ENCODE measurements at regions not wholly inside any gene's neighbourhood (a gene's known extent, or its start where the extent isn't known, plus 50 kb on each side); places are given as distances from the start of the nearest gene placed in this dataset.

- TF ChIP-seq BCL11A (IDR thresholded peaks at IDR 0.05; ENCODE audit: low read depth in 2 of 2, low read length in 2 of 2) = no peak
- no peak for TF ChIP-seq ATF3 (IDR thresholded peaks at IDR 0.05; ENCODE audit: insufficient read depth, low read depth, low read length)
- TF ChIP-seq SAP30 (IDR thresholded peaks at IDR 0.05; ENCODE audit: insufficient read depth, insufficient replicate concordance, low read length) = no peak
- no peak for TF ChIP-seq CREB1 (IDR thresholded peaks at IDR 0.05)
- TF ChIP-seq JUND (IDR thresholded peaks at IDR 0.05; ENCODE audit: low read length) = no peak
- TF ChIP-seq JUN (IDR thresholded peaks at IDR 0.05; ENCODE audit: low read depth, low read length) = no peak
These were observed 440.8 kb upstream of the RASGEF1B start (continued) for GRCh38 chr4:81912376-81913030.

All from H1 (cell line).